K562 (cell line): ENCODE measurements at regions not wholly inside any gene's neighbourhood (a gene's known extent, or its start where the extent isn't known, plus 50 kb on each side); places are given as distances from the start of the nearest gene placed in this dataset.

ENCODE experiments used
- ATAC-seq: fragments of 200-7000 bp; cut with Tn5 transposase; 3 replicates; pipeline ENCODE4 v1.9.1; 2020; ENCODE audit warnings: moderate library complexity
- BruUV-seq: library from RNA; stranded (reverse); fragments of 400-500 nt; replicated peaks from 2 replicates; lab custom pipeline; 2021; lab: Mats Ljungman, UMichigan
- CTCF ChIA-PET: fragments of 300-600 bp; formaldehyde crosslinking; extraction: SDS; loops from one replicate; lab custom pipeline; 2021; ENCODE audit warnings: low intra/inter-chr PET ratio; lab: Yijun Ruan, JAX
- POLR2A ChIA-PET: fragments of 300-600, 350-650 bp; sonication (Branson Sonifier 250); formaldehyde crosslinking; extraction: SDS; loops from one replicate; lab custom pipeline; 2021; ENCODE audit warnings: antibody characterized with exemption, inconsistent platforms; lab: Yijun Ruan, JAX
- DNase-seq, 4 experiments: peaks; one replicate each; pipeline versions ENCODE4 v3.0.0 to v3.0.0-alpha.2; 2011 to 2018; ENCODE audit warnings: low spot score in 3 of 4, mixed read lengths in 3 of 4; ENCODE audit errors: extremely low read depth in 1 of 4
- FAIRE-seq: peaks from 2 replicates; lab custom pipeline; 2011; peaks lifted over from hg19 to GRCh38; lab: Jason Lieb, UNC
- H2AFZ ChIP-seq: 2 replicates; pipeline ENCODE4 v1.6.0; 2011; ENCODE audit warnings: low read depth, low read length, control low read depth, inconsistent platforms
- H3K27ac ChIP-seq: fragments of 200-600 bp; 3 replicates; pipeline ENCODE4 v1.8.0; 2011; ENCODE audit warnings: low read depth, mild to moderate bottlenecking, control low read depth, inconsistent platforms, low read length, moderate library complexity, mixed read lengths; ENCODE audit errors: extremely low read depth
- H3K27me3 ChIP-seq, 2 experiments: fragments of 300-600 bp in 1 of 2; 2 replicates in 1 of 2; 3 replicates in 1 of 2; pipeline versions ENCODE4 v1.6.0 to v1.8.0; 2011; ENCODE audit warnings: inconsistent platforms in 2 of 2, low read length in 2 of 2, mild to moderate bottlenecking in 1 of 2, mixed read lengths in 1 of 2, moderate library complexity in 1 of 2; ENCODE audit not compliant: control insufficient read depth in 2 of 2, insufficient read depth in 2 of 2
- H3K36me3 ChIP-seq: fragments of 300-600 bp; 3 replicates; pipeline ENCODE4 v1.8.0; 2011; ENCODE audit warnings: mild to moderate bottlenecking, low read length, inconsistent platforms; ENCODE audit not compliant: control insufficient read depth, insufficient read depth
- H3K4me1 ChIP-seq, 2 experiments: fragments of 200-600 bp in 1 of 2; replicated peaks in 1 of 2; 2 replicates in 1 of 2; 3 replicates in 1 of 2; pipeline versions ENCODE4 v1.5.1 to v1.8.0; 2011; ENCODE audit warnings: inconsistent platforms in 2 of 2, low read length in 2 of 2, mild to moderate bottlenecking in 1 of 2, mixed read lengths in 1 of 2, moderate library complexity in 1 of 2; ENCODE audit not compliant: control insufficient read depth in 2 of 2, insufficient read depth in 2 of 2
- H3K4me2 ChIP-seq: 2 replicates; pipeline ENCODE4 v1.6.1; 2011; ENCODE audit warnings: low read length, control low read depth, inconsistent platforms, mixed read lengths; ENCODE audit not compliant: insufficient read depth
- H3K4me3 ChIP-seq: fragments of 200-600 bp; sonication (generic), shearing (Covaris generic); 2 replicates; pipeline ENCODE4 v1.5.1; 2016; ENCODE audit warnings: control low read depth, inconsistent platforms
- H3K79me2 ChIP-seq: fragments of 200-600 bp; 3 replicates; pipeline ENCODE4 v1.8.0; 2011; ENCODE audit warnings: low read length, inconsistent platforms; ENCODE audit not compliant: control insufficient read depth, insufficient read depth
- H3K9ac ChIP-seq, 2 experiments: 2 replicates each; pipeline versions ENCODE4 v1.6.0 to v1.6.1; 2011; ENCODE audit warnings: low read depth in 2 of 2, low read length in 2 of 2, control low read depth in 1 of 2, inconsistent platforms in 1 of 2, mild to moderate bottlenecking in 1 of 2, mixed read lengths in 1 of 2; ENCODE audit not compliant: insufficient read depth in 1 of 2
- H3K9me1 ChIP-seq: one replicate; pipeline ENCODE4 v1.6.0; 2011; ENCODE audit warnings: inconsistent platforms, mild to moderate bottlenecking, low read length, moderate library complexity; ENCODE audit not compliant: control insufficient read depth, insufficient read depth
- H3K9me3 ChIP-seq: replicated peaks from 2 replicates; pipeline ENCODE4 v1.5.1; 2011; ENCODE audit warnings: low read depth, low read length, inconsistent platforms; ENCODE audit not compliant: control insufficient read depth, insufficient read depth
- H4K20me1 ChIP-seq: replicated peaks from 2 replicates; pipeline ENCODE4 v1.6.1; 2011; ENCODE audit warnings: low read length, inconsistent platforms, mixed read lengths; ENCODE audit not compliant: control insufficient read depth, insufficient read depth
- ATF4 ChIP-seq: fragments of 450-650 bp; formaldehyde crosslinking; IDR thresholded peaks from 2 replicates; pipeline ENCODE4 v1.4.0; 2022; ENCODE audit warnings: mild to moderate bottlenecking, moderate library complexity
- CXXC5 ChIP-seq: fragments of 250-450 bp; sonication (Bioruptor Pico); IDR thresholded peaks from 2 replicates; pipeline ENCODE4 v1.8.0; 2022; ENCODE audit warnings: inconsistent platforms, mild to moderate bottlenecking, moderate library complexity
- FOXP1 ChIP-seq: sonication (generic); formaldehyde crosslinking; IDR thresholded peaks from 2 replicates; pipeline ENCODE4 v1.8.0; 2022; ENCODE audit warnings: mild to moderate bottlenecking, missing genetic modification reagents
- HNRNPK ChIP-seq: fragments of 200-400 bp; formaldehyde crosslinking; IDR thresholded peaks from one replicate; pipeline ENCODE4 v1.6.1; 2018; ENCODE audit warnings: mild to moderate bottlenecking, low read depth, low read length; ENCODE audit not compliant: poor library complexity, severe bottlenecking
- MYBL2 ChIP-seq, 2 experiments: fragments of 450-650 bp in 1 of 2; sonication (generic) in 1 of 2; formaldehyde crosslinking in 1 of 2; IDR thresholded peaks; 2 replicates each; pipeline versions ENCODE4 v1.6.1 to v1.8.1; 2017 to 2022; ENCODE audit warnings: borderline replicate concordance in 1 of 2, inconsistent platforms in 1 of 2, low read depth in 1 of 2, mild to moderate bottlenecking in 1 of 2, missing genetic modification reagents in 1 of 2, moderate library complexity in 1 of 2
- NCOA4 ChIP-seq: fragments of 450-650 bp; IDR thresholded peaks from 2 replicates; pipeline ENCODE4 v1.6.1; 2018; ENCODE audit warnings: mild to moderate bottlenecking; ENCODE audit not compliant: partially characterized antibody
- PHTF2 ChIP-seq: fragments of 250-450 bp; sonication (Bioruptor Pico); IDR thresholded peaks from 2 replicates; pipeline ENCODE4 v1.5.0; 2021; ENCODE audit warnings: mild to moderate bottlenecking
- PURB ChIP-seq: sonication (generic); formaldehyde crosslinking; IDR thresholded peaks from 2 replicates; pipeline ENCODE4 v1.9.0; 2021; ENCODE audit warnings: low read depth, mild to moderate bottlenecking, missing genetic modification reagents
- RBBP5 ChIP-seq: fragments of 200-600 bp; sonication (generic); IDR thresholded peaks from 2 replicates; pipeline ENCODE4 v1.6.1; 2012; ENCODE audit warnings: borderline replicate concordance, mild to moderate bottlenecking, low read length, control low read depth, inconsistent platforms; ENCODE audit not compliant: insufficient read depth, poor library complexity, severe bottlenecking
- RUNX1 ChIP-seq: sonication (generic); IDR thresholded peaks from 2 replicates; pipeline ENCODE4 v1.6.1; 2016; ENCODE audit warnings: antibody characterized with exemption, low read depth
- THRAP3 ChIP-seq: fragments of 450-650 bp; IDR thresholded peaks from 2 replicates; pipeline ENCODE4 v1.6.1; 2016; ENCODE audit warnings: mild to moderate bottlenecking, inconsistent platforms, borderline replicate concordance
- ZBTB26 ChIP-seq: fragments of 450-650 bp; formaldehyde crosslinking; IDR thresholded peaks from 2 replicates; pipeline ENCODE4 v1.4.0; 2022; ENCODE audit warnings: missing genetic modification characterization
- ZEB2 ChIP-seq: fragments of 450-650 bp; IDR thresholded peaks from 2 replicates; pipeline ENCODE4 v1.6.1; 2016
- ZNF395 ChIP-seq: fragments of 200-800 bp; sonication (Bioruptor generic); IDR thresholded peaks from 2 replicates; pipeline ENCODE4 v1.6.1; 2017; ENCODE audit warnings: missing genetic modification characterization, missing compliant biosample characterization
- ZNF551 ChIP-seq: fragments of 250-450 bp; sonication (Bioruptor Pico); IDR thresholded peaks from 2 replicates; pipeline ENCODE4 v1.5.0; 2021; ENCODE audit warnings: mild to moderate bottlenecking, moderate library complexity
- ZNF583 ChIP-seq: fragments of 250-450 bp; sonication (Bioruptor Pico); IDR thresholded peaks from 2 replicates; pipeline ENCODE4 v1.4.0; 2020
- ZNF699 ChIP-seq: fragments of 250-450 bp; sonication (Bioruptor Pico); IDR thresholded peaks from 2 replicates; pipeline ENCODE4 v1.8.0; 2021; ENCODE audit warnings: mild to moderate bottlenecking, moderate library complexity; ENCODE audit not compliant: insufficient replicate concordance
- ZSCAN32 ChIP-seq: fragments of 450-650 bp; formaldehyde crosslinking; IDR thresholded peaks from 2 replicates; pipeline ENCODE4 v1.4.0; 2020; ENCODE audit warnings: mild to moderate bottlenecking, moderate library complexity
- WGBS: fragments of 100-300 bp; shearing (Covaris generic); methylation state at CpG from one replicate; pipeline ENCODE4 v1.1.6; 2016; ENCODE audit warnings: low coverage, mixed read lengths; ENCODE audit not compliant: insufficient coverage; ENCODE audit errors: missing lambda C conversion rate; 5-methylcytosine and 5-hydroxymethylcytosine counted together
- in situ Hi-C: fragments of 300-500 bp; cut with MboI; formaldehyde crosslinking; loops from 4 replicates; pipeline ENCODE4 v1.15.0; 2018; ENCODE audit warnings: inconsistent platforms, mixed read lengths
- intact Hi-C: fragments of 100-400 bp; cut with micrococcal nuclease; formaldehyde crosslinking; loops from 2 replicates; pipeline ENCODE4 v1.14.2; 2022

GRCh38 chr5:138696501-138696900 is 56.7 kb upstream of the CTNNA1 start:
- no peaks in the 10 kb centered on the region for H3K27me3 ChIP-seq
- no peak overlapping the region for H3K4me2 ChIP-seq
- CTCF ChIA-PET, result no interaction called here

More at GRCh38 chr5:138696501-138696900, 56.7 kb upstream of the CTNNA1 start:
- no peak overlapping the region for H3K9ac ChIP-seq
- 45% methylated on average over 6 of the region's 6 CpGs for WGBS
- no TSS peak for BruUV-seq
- no peaks in the 10 kb centered on the region for H4K20me1 ChIP-seq
- intact Hi-C loops (no loop called here), in situ Hi-C loops (no loop called here)
- no peak overlapping the region for H3K27ac ChIP-seq
- FAIRE-seq (no peak), ATAC-seq (no peak), DNase-seq (no peak)
- peaks cover 3% of the 10 kb centered on the region for H3K9me1 ChIP-seq
- no peaks in the 10 kb centered on the region for H3K79me2 ChIP-seq
- POLR2A ChIA-PET, result no interaction called here
- TF ChIP-seq ZBTB26 (CRISPR knock-in tag) (no peak), ZNF551 (CRISPR knock-in tag) (no peak), RBBP5 (no peak), ZSCAN32 (CRISPR knock-in tag) (no peak), CXXC5 (CRISPR knock-in tag) (no peak), RUNX1 (no peak), PURB (no peak), PHTF2 (CRISPR knock-in tag) (no peak), FOXP1 (CRISPR knock-in tag) (no peak), NCOA4 (no peak), MYBL2 (IDR thresholded peaks at IDR 0.05; ENCODE audit: low read depth) (no peak), MYBL2 (CRISPR knock-in tag; IDR thresholded peaks at IDR 0.05; ENCODE audit: borderline replicate concordance) (no peak), THRAP3 (no peak), ZEB2 (no peak), HNRNPK (no peak), ZNF395 (CRISPR knock-in tag) (no peak), ATF4 (no peak), ZNF583 (CRISPR knock-in tag) (no peak), ZNF699 (CRISPR knock-in tag) (no peak)
- H3K9me3 ChIP-seq, result no peaks in the 10 kb centered on the region
- no peak overlapping the region for H3K4me3 ChIP-seq
- no peaks in the 10 kb centered on the region; a peak in 2 of 5 replicates for H3K4me1 ChIP-seq
- H3K36me3 ChIP-seq, result no peaks in the 10 kb centered on the region
- H2AFZ ChIP-seq, result no peak overlapping the region
